ENCODE measurements at regions not wholly inside any gene's neighbourhood (a gene's known extent, or its start where the extent isn't known, plus 50 kb on each side); places are given as distances from the start of the nearest gene placed in this dataset.

DNA sequence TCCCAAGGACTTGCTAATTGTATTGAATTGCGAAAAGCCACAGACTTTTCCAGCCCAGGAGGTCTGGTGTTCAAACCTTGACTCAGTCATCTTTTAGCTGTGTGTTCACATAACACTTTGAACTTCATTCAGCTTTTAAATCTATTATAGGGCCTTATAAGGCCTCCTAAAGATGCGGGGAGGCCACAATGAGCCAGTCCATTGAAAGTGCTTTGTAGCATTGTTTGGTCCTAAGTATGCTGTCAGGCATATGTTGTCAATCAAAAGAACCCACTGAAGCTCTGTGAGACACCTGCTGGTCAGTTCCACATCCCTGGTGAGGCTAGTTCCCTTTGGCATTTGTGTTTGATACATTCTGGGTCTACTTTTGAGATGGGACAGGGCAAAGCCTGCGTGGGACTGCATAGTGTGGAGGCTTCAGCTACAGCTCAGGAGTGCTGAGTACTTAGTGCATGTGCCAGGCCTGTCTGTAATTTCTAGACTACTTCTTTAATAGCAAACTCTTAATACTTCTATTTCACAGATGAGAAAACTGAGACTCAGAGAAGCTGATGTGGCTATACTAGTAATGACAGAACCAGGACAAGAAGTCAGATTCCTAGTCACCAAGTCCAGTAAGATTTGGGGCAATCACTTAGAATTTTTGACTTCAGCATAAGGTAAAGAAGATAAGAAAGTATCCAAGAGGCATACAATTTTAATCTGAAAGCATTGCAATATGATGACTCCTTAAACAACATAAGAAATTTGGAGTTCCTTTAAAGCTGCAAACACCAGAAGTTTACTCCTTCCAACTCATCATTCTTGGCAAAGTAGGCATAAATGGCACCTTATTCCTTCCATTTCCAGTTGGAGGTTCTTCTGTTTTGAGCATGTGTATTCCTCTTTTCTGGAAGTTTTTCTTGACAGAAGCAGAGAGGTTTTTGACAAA, 213.0 kb downstream of the PDCD6IP start:
- DNase-seq (ENCODE audit: low spot score), result peak; percentile 17

DNA sequence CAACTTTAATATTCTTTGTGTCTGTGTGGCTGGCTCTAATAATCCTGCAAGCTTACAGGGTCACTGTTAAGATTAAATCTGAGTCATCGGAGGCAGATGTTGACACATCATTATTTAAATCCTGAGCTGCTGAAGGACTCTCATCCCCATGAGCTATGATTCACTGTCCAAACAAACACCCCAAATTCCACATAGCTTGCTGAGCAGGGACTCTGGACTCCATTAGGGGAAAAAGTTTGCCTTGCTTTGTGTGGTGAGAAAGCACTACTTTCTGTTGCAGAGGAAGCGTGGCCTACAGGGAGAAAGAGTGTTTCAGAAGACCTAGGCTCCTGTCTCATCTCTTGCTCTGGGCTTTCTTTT, 213.7 kb downstream of the PDCD6IP start:
- DNase-seq (ENCODE audit: low spot score), result peak; percentile 87

DNA sequence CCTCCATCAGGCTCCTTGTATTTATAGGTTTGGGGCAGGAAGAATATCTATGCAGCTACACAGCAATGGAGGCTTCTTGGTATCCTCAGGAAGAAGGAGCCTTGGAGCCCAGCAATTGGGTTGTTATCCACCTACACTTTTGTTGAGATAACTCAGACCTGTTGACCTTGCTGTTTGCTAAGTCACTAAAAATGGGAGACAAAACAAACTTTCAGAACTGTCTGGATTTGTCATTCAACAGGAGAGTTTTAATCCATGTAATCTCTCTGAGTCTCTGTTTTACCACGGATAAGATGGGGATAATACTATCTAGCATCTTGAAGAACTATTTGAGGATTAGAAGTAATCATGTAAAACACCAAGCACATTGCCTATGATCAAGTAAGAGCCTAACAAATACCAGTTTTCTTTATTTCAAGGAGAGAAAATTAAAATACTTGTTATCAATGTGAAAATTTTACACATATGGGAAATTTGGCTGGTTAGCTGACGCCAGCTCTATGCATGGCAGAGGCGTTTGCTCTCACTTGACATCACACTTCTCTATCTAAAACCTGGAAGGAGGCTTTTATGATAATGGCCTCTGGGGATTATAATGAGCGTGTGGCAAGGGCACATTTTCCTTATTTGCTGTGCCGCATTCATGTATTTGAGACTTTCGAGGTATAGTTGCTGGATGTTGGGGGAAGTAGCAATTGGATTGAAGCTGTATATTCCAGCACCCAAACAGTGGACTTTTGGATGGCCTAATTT, 215.6 kb downstream of the PDCD6IP start:
- no peak for DNase-seq (ENCODE audit: low spot score)

DNA sequence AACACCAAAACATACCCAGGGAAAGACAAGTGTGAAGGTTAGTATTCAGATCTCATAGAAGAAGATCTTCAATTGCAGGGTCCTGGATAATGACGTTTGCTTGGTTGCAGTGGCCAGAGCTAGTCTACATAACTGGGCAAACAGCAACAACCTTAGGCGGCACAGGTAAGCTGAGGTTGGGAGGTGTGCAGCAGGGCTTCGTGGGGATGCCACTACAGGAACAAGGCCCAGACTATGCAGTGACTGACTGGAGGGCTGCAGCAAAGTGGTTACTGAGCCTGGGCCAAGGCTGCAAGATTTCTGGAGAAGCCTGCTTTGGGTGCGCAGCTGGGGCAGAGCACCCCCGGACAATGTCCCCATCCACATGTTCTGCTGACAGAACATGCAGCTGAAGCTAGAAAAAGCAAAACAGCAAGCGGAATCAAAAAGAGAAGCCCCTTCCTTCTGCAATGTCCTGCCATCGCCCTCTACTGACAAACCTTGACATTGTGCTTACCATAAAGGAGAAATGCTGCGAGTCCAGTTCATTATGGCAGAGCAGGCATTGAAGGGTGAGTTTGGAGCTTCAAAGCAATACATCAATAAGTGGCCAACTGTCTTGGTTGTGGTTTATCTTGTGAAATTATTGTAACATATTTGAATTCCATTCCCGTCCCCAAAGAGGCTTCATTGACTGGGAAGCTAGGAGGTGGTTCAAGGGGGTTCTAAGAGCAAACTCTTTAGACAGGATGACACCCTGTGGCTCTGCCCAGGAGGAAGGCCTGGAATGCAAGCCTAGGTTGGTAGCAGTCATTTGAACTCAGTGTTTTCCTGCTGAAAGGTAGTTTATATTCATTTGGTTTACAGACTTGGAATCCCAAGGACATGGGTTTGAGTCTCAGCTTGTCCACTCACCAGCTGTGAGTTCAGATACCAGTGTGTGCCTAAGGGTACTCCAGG, 217.0 kb downstream of the PDCD6IP start:
- DNase-seq (ENCODE audit: low spot score), result no peak

DNA sequence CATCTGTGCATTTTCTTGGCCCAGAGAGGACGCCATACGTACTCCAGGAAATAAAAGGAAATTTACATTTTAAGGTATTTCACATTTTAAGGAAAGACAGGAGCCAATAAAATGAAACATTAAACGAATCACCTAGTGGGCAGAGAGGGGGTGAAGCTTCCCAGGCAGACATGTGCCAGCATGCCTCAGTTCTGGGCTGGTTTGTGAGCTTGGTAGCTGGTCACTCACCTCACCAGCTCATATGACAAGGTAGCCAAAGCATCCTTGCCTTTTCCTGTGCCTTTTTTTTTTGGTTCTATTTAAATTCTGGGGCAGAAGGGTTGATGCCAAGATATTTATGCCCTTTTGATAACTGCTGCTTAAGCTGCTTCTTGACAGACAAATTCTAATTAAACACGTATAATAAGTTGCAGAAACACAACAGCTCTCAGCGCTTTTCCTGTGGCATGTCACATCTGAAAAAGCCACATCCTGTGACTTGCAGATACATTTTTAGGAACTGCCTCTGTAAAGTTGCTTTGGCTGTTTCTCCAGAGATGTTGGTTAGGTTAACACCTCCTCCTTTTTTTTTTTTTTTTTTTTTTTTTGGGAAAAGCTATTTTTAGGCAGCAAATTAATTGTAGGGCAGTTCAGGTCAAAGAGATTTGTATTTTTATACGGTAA, 218.6 kb downstream of the PDCD6IP start:
- DNase-seq (ENCODE audit: low spot score), result no peak

DNA sequence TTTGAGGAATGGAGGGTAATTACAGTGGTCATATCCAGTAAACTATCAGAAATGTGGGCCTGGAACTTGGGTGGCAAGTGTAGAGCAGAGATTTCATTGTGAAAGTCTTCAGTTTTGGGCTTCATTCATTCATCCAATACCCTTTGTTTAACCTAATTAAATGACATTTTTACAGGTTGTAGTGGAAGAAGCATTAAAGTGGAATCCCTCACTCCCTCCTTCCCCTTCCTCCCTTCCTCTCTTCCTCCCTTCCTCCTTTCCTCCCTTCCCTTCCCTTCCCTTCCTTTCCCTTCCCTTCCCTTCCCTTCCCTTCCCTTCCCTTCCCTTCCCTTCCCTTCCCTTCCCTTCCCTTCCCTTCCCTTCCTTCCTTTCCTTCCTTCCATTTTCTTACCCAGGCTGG, 219.3 kb downstream of the PDCD6IP start:
- no peak for DNase-seq (ENCODE audit: low spot score)

DNA sequence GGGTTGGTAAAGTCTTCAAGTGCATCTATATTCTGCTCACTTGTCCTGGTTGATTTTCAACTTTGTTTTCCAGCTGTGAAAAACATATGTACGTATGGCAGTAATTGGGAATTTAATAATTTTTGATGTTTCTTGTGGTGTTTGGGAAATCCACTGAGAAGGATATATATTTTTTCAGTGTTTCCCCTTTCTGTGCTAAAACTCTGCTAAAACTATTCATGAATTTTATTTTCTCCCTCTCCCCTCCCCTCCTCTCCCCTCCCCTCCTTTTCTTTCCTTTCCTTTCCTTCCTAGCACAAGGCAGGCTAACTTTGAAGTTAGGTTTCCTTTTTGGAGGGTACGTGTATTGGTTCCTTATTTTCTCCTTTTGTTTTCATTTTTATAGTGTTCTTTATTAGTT, 220.7 kb downstream of the PDCD6IP start:
- no peak for DNase-seq (ENCODE audit: low spot score)

DNA sequence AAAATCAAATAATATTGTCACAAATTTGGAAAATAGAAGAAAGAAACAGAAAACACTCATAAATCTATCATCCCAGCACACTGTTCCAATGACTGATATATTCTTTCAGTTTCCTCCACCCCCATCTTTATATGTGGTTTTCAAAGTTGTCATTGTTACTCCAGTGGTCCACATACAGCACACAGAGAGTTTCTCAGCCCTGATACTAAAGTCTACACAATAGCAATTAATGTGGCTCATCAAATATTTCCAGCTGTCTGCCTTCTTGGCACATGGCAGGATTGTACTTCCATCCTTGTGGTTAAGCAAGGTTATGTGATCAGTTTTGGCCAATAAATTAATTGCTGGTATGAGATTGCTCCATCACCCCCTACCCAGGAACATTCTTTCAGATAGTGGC, 221.7 kb downstream of the PDCD6IP start:
- DNase-seq (ENCODE audit: low spot score), result no peak

DNA sequence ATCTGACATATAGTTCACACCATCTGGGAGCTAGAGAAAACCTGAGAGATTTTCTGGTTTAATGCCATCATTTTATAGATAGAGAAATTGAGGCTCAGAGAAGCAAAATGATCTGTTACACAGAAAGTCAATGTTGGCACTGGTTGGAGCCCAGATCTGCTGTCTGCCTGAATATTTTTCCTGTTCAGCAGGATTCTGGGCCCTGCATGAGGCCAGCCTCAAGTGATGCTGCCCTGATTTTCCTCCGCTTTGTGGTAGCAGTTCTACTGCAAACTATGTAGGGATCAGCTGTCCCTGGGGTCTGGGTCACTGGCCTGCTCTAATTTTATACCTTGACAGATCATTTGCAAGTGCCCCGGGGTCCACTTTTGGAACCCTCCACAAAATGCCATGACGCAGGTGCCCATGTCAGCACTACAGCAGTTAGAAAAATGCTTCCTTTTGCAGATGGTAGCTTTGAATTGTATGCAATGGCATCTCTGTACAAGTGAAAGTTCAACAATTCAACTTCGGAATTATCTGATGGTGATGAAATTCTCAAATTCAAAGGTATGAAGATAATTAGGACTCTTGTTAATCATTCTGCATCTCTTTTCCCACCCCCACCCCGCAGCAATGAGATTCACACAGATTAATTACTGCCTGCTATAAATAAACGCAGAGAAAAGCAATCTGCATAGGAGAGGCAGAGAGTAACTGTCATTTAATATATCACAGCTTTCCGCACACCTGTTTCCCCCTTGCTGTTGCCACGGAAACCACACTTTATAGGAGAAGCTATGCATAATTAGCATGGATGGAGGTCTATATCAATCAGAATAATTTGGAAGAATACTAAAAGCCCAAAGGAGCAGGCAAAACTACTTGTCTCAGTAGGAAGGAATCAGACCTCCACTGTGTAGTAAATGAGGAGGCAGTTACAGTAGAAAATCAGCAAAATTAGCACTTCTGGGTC, 222.6 kb downstream of the PDCD6IP start:
- no peak for DNase-seq (ENCODE audit: low spot score)

DNA sequence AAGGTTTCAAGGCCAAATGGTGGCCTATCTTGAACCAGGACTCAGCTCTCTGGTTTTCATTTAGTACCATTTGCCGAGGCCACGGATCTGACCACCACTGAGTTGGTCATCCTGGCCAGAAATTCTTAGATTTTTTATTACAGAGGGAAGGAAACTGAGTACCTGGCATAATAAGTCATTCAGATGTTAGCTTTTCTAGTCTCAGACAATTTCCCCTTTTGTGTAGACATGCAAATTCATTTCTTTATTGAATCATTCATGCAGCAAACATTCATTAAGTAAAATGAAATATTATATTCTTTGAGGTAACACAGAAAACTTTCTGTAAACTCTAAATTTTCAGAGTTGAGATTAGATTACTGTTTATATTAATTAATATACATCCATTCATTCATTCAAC, 223.7 kb downstream of the PDCD6IP start:
- no peak for DNase-seq (ENCODE audit: low spot score)

DNA sequence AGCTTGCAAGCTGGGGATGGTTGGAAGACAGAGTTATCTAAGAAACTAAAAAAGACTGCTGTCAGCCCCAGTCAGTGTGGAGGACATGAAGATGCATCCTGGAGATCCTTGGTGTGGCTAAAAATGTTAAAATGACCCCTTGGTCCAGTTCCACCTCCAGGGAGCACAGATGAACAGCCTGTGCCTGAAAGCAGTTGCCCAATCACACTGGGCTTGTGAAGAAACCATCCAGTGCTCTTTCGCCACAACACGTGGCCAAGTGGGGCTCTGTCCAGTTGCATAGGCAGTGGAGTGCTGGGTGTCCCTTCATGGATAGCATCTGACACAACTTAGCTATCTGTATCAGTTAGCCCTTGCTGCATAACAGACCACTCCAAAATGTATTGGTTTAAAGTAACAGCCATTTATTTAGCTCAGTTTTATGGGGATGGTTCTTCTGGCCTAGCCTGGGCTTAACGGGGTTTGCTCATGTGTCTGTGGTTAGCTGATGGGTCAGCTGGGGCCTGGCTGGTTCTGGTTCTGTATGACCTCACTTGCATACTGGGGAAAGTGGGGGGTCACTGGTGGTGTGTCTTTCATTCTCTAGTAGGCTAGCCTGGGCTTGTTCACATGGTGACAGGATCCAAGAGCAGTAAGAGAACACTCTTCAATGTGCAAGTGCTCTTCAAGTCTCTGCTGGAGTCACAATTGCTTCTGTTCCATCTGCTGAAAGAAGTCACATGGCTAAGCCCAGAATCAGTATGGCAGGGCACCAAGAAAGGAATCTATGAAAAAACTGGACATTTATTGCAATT, 226.2 kb downstream of the PDCD6IP start:
- DNase-seq (ENCODE audit: low spot score), result no peak

DNA sequence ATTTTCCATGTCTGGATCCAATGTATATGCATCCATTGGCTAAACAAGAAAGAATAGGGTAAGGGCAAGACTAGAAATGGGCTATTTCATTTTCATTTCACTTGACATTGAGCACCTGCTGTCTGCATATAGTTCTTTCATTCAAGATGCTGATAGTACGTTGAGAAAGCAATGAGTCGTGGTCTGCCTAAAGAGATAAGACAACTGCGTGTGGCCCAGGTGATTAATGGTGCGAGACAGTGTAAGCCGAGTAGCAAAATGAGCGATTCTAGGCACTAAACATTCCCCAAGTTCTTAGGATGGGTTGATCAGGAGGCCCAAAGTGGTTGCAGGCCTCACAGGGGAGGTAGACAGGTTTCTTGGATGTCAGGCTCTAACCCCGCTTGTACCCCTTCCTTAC, 235.4 kb downstream of the PDCD6IP start:
- DNase-seq (ENCODE audit: low spot score), result no peak

DNA sequence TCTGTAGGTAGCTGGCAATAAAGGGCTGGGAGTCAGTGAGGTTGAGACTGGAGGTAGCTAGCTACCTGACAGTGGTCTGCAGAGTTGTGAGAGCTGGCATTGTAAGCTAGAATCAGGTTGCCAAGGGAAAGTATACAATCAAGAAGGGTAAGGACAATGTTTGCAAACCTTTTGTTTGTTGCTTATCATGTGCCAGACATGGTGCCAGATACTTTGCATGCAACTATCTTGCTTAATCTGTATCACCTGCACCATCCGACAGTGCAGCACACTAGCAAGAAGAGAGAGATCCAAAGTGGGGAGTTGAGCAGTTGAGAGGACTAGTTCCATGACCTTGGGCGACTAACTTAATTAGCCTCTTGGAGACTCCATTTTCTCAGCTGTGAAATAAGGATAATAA, 236.4 kb downstream of the PDCD6IP start:
- no peak for DNase-seq (ENCODE audit: low spot score)

DNA sequence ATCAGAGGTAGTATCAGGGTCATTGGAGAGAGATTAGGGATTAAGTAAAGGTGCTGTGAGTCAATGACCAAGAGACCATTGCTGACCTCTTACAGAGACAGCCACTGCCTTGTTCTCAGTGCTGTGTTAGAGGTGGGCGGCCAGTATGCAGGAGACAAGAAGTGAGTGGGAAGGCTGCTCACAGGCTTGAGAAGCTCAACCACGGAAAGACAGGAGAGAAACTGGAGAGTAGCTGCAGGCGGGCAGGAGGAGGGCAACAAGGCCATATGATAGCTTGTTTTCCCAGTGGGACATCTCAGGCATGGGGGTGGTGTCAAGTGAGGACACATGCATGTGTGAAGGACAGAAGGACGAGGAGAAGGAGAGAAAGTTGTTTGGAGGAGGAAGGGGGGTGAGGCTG, 237.3 kb downstream of the PDCD6IP start:
- no peak for DNase-seq (ENCODE audit: low spot score)

DNA sequence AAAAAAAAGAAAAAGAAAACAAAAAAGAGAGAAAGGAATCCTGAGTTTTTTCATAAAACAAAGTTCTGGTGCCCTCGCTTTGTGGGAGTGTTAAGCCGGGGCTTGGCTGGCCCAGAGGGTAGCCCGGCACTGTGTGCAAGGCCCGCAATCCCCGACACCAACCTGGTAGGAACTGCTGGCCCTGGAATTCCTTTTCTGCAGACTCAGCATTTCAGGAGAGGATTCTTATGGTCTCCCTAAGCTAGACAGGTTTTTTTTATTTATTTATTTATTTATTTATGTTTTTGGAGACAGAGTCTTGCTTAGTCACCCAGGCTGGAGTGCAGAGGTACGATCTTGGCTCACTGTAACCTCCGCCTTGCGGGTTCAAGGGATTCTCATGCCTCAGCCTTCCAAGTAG, 238.8 kb downstream of the PDCD6IP start:
- DNase-seq (ENCODE audit: low spot score), result no peak

DNA sequence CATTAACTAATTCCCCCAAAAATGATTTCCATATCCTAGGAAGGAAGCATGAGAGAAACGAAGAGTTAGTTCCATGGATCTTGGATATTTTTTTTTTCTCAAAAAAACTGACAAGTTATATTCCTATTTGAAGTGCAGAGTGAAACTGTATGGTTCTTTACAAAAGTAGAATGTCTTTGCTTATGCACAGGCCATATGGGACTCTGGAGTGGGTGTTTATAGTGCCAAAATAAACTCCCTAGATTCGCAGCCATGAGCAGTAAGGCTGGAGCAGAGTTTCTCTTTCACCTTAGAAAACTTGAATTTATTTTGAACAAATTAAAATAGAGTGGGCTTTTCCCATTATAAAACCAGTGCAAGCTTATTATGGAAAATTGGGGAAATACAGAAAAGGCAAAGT, 239.7 kb downstream of the PDCD6IP start:
- DNase-seq (ENCODE audit: low spot score), result no peak

DNA sequence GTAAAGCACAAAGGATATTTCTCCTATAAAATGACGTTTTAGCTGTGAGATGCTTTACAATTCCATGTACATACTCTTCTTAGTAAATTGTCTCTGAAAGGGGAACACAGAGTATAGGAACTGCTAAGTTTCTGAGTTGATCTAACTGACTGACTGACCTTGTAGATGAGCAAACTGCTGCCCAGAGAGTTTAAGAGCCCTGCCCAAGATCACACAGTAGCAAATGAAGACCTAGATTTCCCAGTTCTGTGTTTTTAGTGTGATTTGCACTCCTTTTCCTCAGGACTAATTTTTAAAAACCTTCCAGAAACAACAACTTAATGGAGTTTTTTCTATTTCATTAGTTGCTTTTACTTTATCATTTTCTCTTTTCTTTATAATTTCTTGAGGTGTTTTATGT, 247.7 kb downstream of the PDCD6IP start:
- no peak for DNase-seq (ENCODE audit: low spot score)

DNA sequence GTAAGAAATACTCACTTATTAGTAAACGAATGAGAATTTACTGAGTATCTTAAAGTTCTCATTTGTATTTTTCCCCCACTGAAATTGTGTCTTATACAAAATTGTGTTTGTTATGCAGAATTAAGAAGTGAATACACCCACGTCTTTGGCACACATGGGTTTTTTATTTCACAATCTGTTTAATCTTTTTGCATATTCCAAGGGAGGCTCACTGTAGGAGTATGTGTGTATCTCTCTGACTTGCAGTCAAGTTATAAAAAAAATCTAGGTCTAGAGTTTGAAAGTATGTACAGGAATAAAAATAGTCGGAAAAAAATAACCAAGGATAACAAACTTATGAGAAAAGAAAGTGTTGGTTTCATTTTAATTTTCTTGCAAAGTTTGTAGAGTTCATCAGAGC, 255.2 kb downstream of the PDCD6IP start:
- no peak for DNase-seq (ENCODE audit: low spot score)

DNA sequence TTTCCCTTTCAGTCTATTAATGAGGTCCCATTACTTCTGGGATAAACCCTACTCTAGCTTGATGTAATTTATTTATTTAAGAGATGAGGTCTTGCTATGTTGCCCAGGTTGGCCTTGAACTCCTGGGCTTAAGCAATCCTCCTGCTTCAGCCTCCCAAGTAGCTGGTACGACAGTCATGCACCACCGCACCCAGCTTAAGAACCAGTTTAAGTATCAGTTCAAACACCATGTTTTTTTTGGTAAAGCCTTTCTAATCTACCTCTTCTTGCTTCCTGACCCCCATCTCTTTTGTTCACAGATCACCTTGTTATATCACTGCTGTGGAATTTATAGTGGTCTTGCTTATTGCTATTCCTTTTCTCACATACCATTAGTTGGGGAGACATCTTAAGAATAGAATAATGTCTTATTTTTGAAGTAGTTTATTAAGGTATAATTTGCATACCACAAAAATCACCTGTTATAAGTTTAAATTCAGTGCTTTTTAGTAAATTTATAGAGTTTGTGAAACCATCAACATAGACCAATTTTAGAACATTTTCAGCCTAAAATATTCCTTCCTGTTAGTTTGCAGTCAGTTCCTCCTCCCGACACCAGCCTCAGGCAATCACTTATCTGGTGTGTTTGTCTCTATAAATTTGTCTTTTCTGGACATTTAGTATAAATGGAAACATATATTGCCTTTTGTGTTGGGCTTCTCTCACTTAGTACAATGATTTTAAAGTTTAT, 257.9 kb downstream of the PDCD6IP start:
- DNase-seq (ENCODE audit: low spot score), result no peak
